SK-N-SH treated with all-trans-retinoic acid at 6 μM for 48 hours (cell line): ENCODE measurements at regions not wholly inside any gene's neighbourhood (a gene's known extent, or its start where the extent isn't known, plus 50 kb on each side); places are given as distances from the start of the nearest gene placed in this dataset.

ENCODE experiments used
- ATAC-seq: fragments of 200-7000 bp; cut with Tn5 transposase; 3 replicates; pipeline ENCODE4 v1.9.1; 2020; ENCODE audit warnings: mild to moderate bottlenecking, moderate library complexity
- ARNTL ChIP-seq: fragments of 450-650 bp; formaldehyde crosslinking; IDR thresholded peaks from 2 replicates; pipeline ENCODE4 v1.5.0; 2020; ENCODE audit warnings: low read depth, mild to moderate bottlenecking, moderate library complexity, borderline replicate concordance
- CREB5 ChIP-seq: fragments of 250-450 bp; sonication (Bioruptor Pico); IDR thresholded peaks from 2 replicates; pipeline ENCODE4 v1.5.1; 2020; ENCODE audit warnings: low read depth, mild to moderate bottlenecking, moderate library complexity
- CSDC2 ChIP-seq: fragments of 250-450 bp; sonication (Bioruptor Pico); IDR thresholded peaks from 2 replicates; pipeline ENCODE4 v1.5.0; 2020; ENCODE audit warnings: mild to moderate bottlenecking, moderate library complexity
- CSRNP3 ChIP-seq: fragments of 250-450 bp; sonication (Bioruptor Pico); IDR thresholded peaks from 2 replicates; pipeline ENCODE4 v1.5.1; 2021; ENCODE audit warnings: mild to moderate bottlenecking, moderate library complexity
- ESRRG ChIP-seq: fragments of 250-450 bp; sonication (Bioruptor Pico); IDR thresholded peaks from 2 replicates; pipeline ENCODE4 v1.6.1; 2021; ENCODE audit warnings: mild to moderate bottlenecking
- GLIS3 ChIP-seq: fragments of 250-450 bp; sonication (Bioruptor Pico); IDR thresholded peaks from 2 replicates; pipeline ENCODE4 v1.5.0; 2020; ENCODE audit warnings: mild to moderate bottlenecking, moderate library complexity
- ISL1 ChIP-seq: fragments of 250-450 bp; sonication (Bioruptor Pico); IDR thresholded peaks from 2 replicates; pipeline ENCODE4 v2.1.2; 2022; ENCODE audit warnings: mild to moderate bottlenecking, moderate library complexity
- OSR1 ChIP-seq: fragments of 250-450 bp; sonication (Bioruptor Pico); IDR thresholded peaks from 2 replicates; pipeline ENCODE4 v1.8.0; 2022; ENCODE audit warnings: moderate library complexity, mild to moderate bottlenecking, inconsistent platforms
- PATZ1 ChIP-seq: fragments of 250-450 bp; sonication (Bioruptor Pico); IDR thresholded peaks from 2 replicates; pipeline ENCODE4 v1.8.0; 2020; ENCODE audit warnings: mild to moderate bottlenecking, moderate library complexity, borderline replicate concordance
- POU6F1 ChIP-seq: fragments of 250-450 bp; sonication (Bioruptor Pico); IDR thresholded peaks from 2 replicates; pipeline ENCODE4 v1.8.0; 2021; ENCODE audit warnings: low read depth, mild to moderate bottlenecking, moderate library complexity, borderline replicate concordance
- PPARA ChIP-seq: fragments of 250-450 bp; sonication (Bioruptor Pico); IDR thresholded peaks from 2 replicates; pipeline ENCODE4 v1.5.0; 2020; ENCODE audit warnings: mild to moderate bottlenecking, borderline replicate concordance
- RARB ChIP-seq: fragments of 250-450 bp; sonication (Bioruptor Pico); IDR thresholded peaks from 2 replicates; pipeline ENCODE4 v1.8.0; 2021; ENCODE audit warnings: mild to moderate bottlenecking, moderate library complexity
- SNAI2 ChIP-seq: fragments of 250-450 bp; sonication (Bioruptor Pico); IDR thresholded peaks from 2 replicates; pipeline ENCODE4 v1.5.0; 2020; ENCODE audit warnings: mild to moderate bottlenecking, moderate library complexity
- TCF4 ChIP-seq: fragments of 250-450 bp; sonication (Bioruptor Pico); IDR thresholded peaks from 2 replicates; pipeline ENCODE4 v1.8.0; 2021; ENCODE audit warnings: mild to moderate bottlenecking, moderate library complexity, borderline replicate concordance
- TOX ChIP-seq: fragments of 250-450 bp; sonication (Bioruptor Pico); IDR thresholded peaks from 2 replicates; pipeline ENCODE4 v1.8.0; 2021; ENCODE audit warnings: mild to moderate bottlenecking, moderate library complexity, borderline replicate concordance
- TSHZ2 ChIP-seq: fragments of 250-450 bp; sonication (Bioruptor Pico); IDR thresholded peaks from 2 replicates; pipeline ENCODE4 v1.5.0; 2020; ENCODE audit warnings: mild to moderate bottlenecking, moderate library complexity
- ZC3H10 ChIP-seq: fragments of 250-450 bp; sonication (Bioruptor Pico); IDR thresholded peaks from 2 replicates; pipeline ENCODE4 v1.5.1; 2021; ENCODE audit warnings: mild to moderate bottlenecking, moderate library complexity
- ZFP3 ChIP-seq: fragments of 250-450 bp; sonication (Bioruptor Pico); IDR thresholded peaks from 2 replicates; pipeline ENCODE4 v1.5.0; 2020; ENCODE audit warnings: mild to moderate bottlenecking, moderate library complexity
- ZFP30 ChIP-seq: fragments of 450-650 bp; formaldehyde crosslinking; IDR thresholded peaks from 2 replicates; pipeline ENCODE4 v1.5.0; 2022; ENCODE audit warnings: mild to moderate bottlenecking, moderate library complexity
- ZNF565 ChIP-seq: fragments of 450-650 bp; formaldehyde crosslinking; conservative IDR thresholded peaks from 2 replicates; pipeline ENCODE4 v1.5.0; 2020; ENCODE audit warnings: low read depth, mild to moderate bottlenecking, moderate library complexity
- ZNF70 ChIP-seq: fragments of 450-650 bp; formaldehyde crosslinking; IDR thresholded peaks from 2 replicates; pipeline ENCODE4 v1.5.0; 2020; ENCODE audit warnings: mild to moderate bottlenecking, moderate library complexity
- ZNF8 ChIP-seq: fragments of 450-650 bp; formaldehyde crosslinking; IDR thresholded peaks from 2 replicates; pipeline ENCODE4 v1.5.0; 2020; ENCODE audit warnings: mild to moderate bottlenecking, moderate library complexity

- ATAC-seq, result no peak
- TF ChIP-seq ZC3H10, result no peak
- TF ChIP-seq PPARA (CRISPR knock-in tag), result no peak
- TF ChIP-seq CSRNP3, result no peak
- no peak for TF ChIP-seq SNAI2 (CRISPR knock-in tag)
- no peak for TF ChIP-seq POU6F1 (CRISPR knock-in tag)
- no peak for TF ChIP-seq OSR1 (CRISPR knock-in tag)
- TF ChIP-seq ESRRG (CRISPR knock-in tag), result no peak
- no peak for TF ChIP-seq ISL1 (CRISPR knock-in tag)
- TF ChIP-seq ZFP30 (CRISPR knock-in tag), result no peak
- no peak for TF ChIP-seq ZNF70 (CRISPR knock-in tag)
- no peak for TF ChIP-seq TSHZ2 (CRISPR knock-in tag)
- TF ChIP-seq TOX (CRISPR knock-in tag), result no peak
- TF ChIP-seq RARB, result no peak
- no peak for TF ChIP-seq TCF4 (CRISPR knock-in tag)
- no peak for TF ChIP-seq GLIS3 (CRISPR knock-in tag)
- TF ChIP-seq, all 23 proteins: peak for 0
Measured at GRCh38 chr15:62684123-62684808, 358.3 kb upstream of the TPM1 start.

- TF ChIP-seq ZNF70 (CRISPR knock-in tag) (no peak), ZNF8 (CRISPR knock-in tag) (no peak), CSRNP3 (no peak), TOX (CRISPR knock-in tag) (no peak), ESRRG (CRISPR knock-in tag) (no peak), ARNTL (CRISPR knock-in tag) (no peak), ZFP3 (no peak), CSDC2 (CRISPR knock-in tag) (no peak), ZNF565 (no peak), TSHZ2 (CRISPR knock-in tag) (no peak), TCF4 (CRISPR knock-in tag) (no peak), SNAI2 (CRISPR knock-in tag) (no peak), ISL1 (CRISPR knock-in tag) (no peak), CREB5 (no peak), PPARA (CRISPR knock-in tag) (no peak), ZFP30 (CRISPR knock-in tag) (no peak), ZC3H10 (no peak), RARB (no peak), PATZ1 (CRISPR knock-in tag) (no peak)
- ATAC-seq, result no peak
Measured at GRCh38 chr15:62691008-62691407, 351.5 kb upstream of the TPM1 start.
